IPS-15b (cell line): ENCODE measurements at regions not wholly inside any gene's neighbourhood (a gene's known extent, or its start where the extent isn't known, plus 50 kb on each side); places are given as distances from the start of the nearest gene placed in this dataset.

Source experiments
- H3K27me3 ChIP-seq: one replicate; pipeline ENCODE4 v1.6.1; 2013; ENCODE audit warnings: low read length; ENCODE audit not compliant: control insufficient read depth, insufficient read depth
- H3K36me3 ChIP-seq: one replicate; pipeline ENCODE4 v1.6.1; 2013; ENCODE audit warnings: low read length; ENCODE audit not compliant: control insufficient read depth, insufficient read depth
- H3K4me1 ChIP-seq: one replicate; pipeline ENCODE4 v1.6.1; 2013; ENCODE audit warnings: mild to moderate bottlenecking, low read length; ENCODE audit not compliant: control insufficient read depth, insufficient read depth
- H3K4me3 ChIP-seq: one replicate; pipeline ENCODE4 v1.5.1; 2013; ENCODE audit warnings: low read depth, low read length
- H3K9ac ChIP-seq: one replicate; pipeline ENCODE4 v1.6.1; 2013; ENCODE audit warnings: low read depth, mild to moderate bottlenecking, low read length
- H3K9me3 ChIP-seq: one replicate; pipeline ENCODE4 v1.6.1; 2013; ENCODE audit warnings: mild to moderate bottlenecking, low read length; ENCODE audit not compliant: control insufficient read depth, insufficient read depth

- Histone ChIP-seq H3K9ac (no peak overlapping the region), H3K36me3 (no peaks in the 10 kb centered on the region), H3K27me3 (no peaks in the 10 kb centered on the region), H3K4me3 (no peak overlapping the region), H3K9me3 (no peaks in the 10 kb centered on the region), H3K4me1 (no peaks in the 10 kb centered on the region)
Measured at GRCh38 chr1:55490547-55490946, 275.4 kb upstream of the USP24 start.

- Histone ChIP-seq H3K4me3 (no peak overlapping the region), H3K9ac (no peak overlapping the region), H3K4me1 (no peaks in the 10 kb centered on the region), H3K36me3 (no peaks in the 10 kb centered on the region), H3K9me3 (no peaks in the 10 kb centered on the region), H3K27me3 (no peaks in the 10 kb centered on the region)
Measured at GRCh38 chr1:55484173-55484572, 269.0 kb upstream of the USP24 start.

GRCh38 chr1:55483523-55483922, 268.4 kb upstream of the USP24 start:
- Histone ChIP-seq H3K27me3 (no peaks in the 10 kb centered on the region), H3K4me1 (no peaks in the 10 kb centered on the region), H3K9me3 (no peaks in the 10 kb centered on the region), H3K36me3 (no peaks in the 10 kb centered on the region), H3K9ac (no peak overlapping the region), H3K4me3 (no peak overlapping the region)

DNA sequence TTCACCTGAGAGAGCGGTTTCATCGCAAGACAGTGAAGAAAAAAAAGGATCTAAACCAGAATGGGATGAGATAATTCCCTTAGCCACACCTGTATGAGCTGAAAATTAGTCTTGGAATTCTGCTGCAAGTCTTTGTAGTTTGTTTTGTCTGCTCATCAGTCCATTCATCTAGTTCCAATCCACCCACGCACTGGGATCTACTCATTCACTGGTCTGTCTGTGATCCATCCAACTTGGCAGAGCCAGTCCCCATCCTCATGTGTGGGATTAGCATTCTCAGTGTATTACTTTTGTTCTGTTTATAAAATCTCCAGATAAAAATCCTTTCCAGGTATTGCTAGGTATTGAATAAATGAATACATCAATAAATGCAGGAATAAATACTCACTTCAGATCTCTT, 266.5 kb upstream of the USP24 start:
- no peaks in the 10 kb centered on the region for H3K9me3 ChIP-seq
- no peaks in the 10 kb centered on the region for H3K4me1 ChIP-seq
- no peaks in the 10 kb centered on the region for H3K36me3 ChIP-seq
- H3K9ac ChIP-seq, result no peak overlapping the region
- no peak overlapping the region for H3K4me3 ChIP-seq
- no peaks in the 10 kb centered on the region for H3K27me3 ChIP-seq

DNA sequence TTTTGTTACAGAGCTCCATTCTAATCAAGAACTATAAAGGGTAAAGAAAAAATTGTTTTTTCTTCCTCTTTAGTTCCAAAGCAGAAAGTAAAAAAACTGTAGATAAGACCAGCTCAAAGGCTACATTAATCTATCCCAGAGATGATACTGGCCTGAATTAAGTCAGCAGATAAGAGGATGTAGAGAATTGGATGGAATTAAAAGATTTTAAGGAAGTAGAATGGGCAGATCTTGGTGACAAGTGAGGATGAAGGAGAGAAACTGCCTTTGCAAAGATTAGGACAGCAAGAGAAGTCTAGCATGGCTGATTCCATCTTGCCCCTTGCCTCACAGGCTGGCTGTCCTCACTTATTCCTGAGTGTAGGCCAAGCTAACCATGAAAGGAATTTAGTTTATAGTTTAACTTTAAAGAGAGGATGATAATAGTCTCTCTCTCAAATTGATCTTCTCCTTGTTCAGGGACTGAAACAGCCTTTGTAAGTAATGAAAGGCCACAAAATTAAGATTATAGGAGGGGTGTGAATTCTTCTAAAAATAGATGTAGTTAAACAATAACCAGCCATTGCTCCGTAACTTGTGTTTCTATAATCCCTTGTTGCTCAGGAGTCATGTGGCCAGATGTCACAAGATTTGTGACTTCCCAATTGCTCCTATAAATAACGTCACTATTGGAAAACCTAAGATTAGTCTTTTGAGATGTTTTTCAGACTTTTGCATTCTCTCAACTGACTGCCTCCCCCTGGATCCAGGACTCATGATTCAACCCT, 265.0 kb upstream of the USP24 start:
- H3K4me1 ChIP-seq, result no peaks in the 10 kb centered on the region
- no peak overlapping the region for H3K4me3 ChIP-seq
- H3K9me3 ChIP-seq, result no peaks in the 10 kb centered on the region
- H3K27me3 ChIP-seq, result no peaks in the 10 kb centered on the region
- no peak overlapping the region for H3K9ac ChIP-seq
- H3K36me3 ChIP-seq, result no peaks in the 10 kb centered on the region

GRCh38 chr1:55478742-55479141, 263.6 kb upstream of the USP24 start:
- Histone ChIP-seq H3K36me3 (no peaks in the 10 kb centered on the region), H3K27me3 (no peaks in the 10 kb centered on the region), H3K4me3 (no peak overlapping the region), H3K4me1 (no peaks in the 10 kb centered on the region), H3K9me3 (no peaks in the 10 kb centered on the region), H3K9ac (no peak overlapping the region)

- Histone ChIP-seq H3K36me3 (no peaks in the 10 kb centered on the region), H3K9ac (no peak overlapping the region), H3K27me3 (no peaks in the 10 kb centered on the region), H3K4me1 (no peaks in the 10 kb centered on the region), H3K9me3 (no peaks in the 10 kb centered on the region), H3K4me3 (no peak overlapping the region)
Measured at GRCh38 chr1:55477953-55478352, 262.8 kb upstream of the USP24 start.

DNA sequence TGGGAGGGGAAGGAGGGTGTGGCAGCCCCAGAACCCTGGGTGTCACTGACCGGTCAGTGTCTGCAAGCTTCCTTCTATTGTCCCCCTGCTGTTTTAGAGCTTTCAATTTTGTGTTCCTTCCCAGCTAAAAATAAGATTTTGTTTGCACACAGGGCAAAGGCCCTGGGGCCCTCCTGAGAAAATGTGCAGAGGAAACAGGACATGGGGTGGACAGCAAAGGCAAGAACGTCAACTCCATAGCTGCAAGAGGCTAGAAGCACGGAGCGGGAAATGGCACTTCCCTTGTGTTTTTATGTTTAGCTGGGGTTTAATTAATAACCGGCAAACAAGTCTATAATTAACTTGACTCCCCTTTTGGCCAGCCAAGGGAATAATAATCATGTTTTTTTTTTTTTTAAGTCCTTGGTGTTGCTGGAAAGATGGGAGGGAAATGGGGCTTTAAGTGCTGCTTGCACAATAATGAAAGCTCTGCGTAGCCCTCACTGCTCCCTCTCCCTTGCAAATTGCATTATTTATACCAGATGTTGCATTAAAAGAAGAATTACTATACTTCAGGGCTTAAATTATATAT, 261.4 kb upstream of the USP24 start:
- no peaks in the 10 kb centered on the region for H3K27me3 ChIP-seq
- H3K4me3 ChIP-seq, result no peak overlapping the region
- H3K9me3 ChIP-seq, result no peaks in the 10 kb centered on the region
- H3K9ac ChIP-seq, result no peak overlapping the region
- H3K36me3 ChIP-seq, result no peaks in the 10 kb centered on the region
- no peaks in the 10 kb centered on the region for H3K4me1 ChIP-seq

- Histone ChIP-seq H3K9me3 (no peaks in the 10 kb centered on the region), H3K9ac (no peak overlapping the region), H3K36me3 (no peaks in the 10 kb centered on the region), H3K4me3 (no peak overlapping the region), H3K4me1 (no peaks in the 10 kb centered on the region), H3K27me3 (no peaks in the 10 kb centered on the region)
Measured at GRCh38 chr1:55474168-55474786, 259.1 kb upstream of the USP24 start.

GRCh38 chr1:55473661-55474060, 258.5 kb upstream of the USP24 start:
- H3K36me3 ChIP-seq, result no peaks in the 10 kb centered on the region
- H3K4me1 ChIP-seq, result no peaks in the 10 kb centered on the region
- no peaks in the 10 kb centered on the region for H3K27me3 ChIP-seq
- no peak overlapping the region for H3K9ac ChIP-seq
- no peak overlapping the region for H3K4me3 ChIP-seq
- no peaks in the 10 kb centered on the region for H3K9me3 ChIP-seq

GRCh38 chr1:55472784-55473183, 257.6 kb upstream of the USP24 start:
- no peaks in the 10 kb centered on the region for H3K36me3 ChIP-seq
- no peak overlapping the region for H3K4me3 ChIP-seq
- H3K9ac ChIP-seq, result no peak overlapping the region
- no peaks in the 10 kb centered on the region for H3K4me1 ChIP-seq
- H3K27me3 ChIP-seq, result no peaks in the 10 kb centered on the region
- H3K9me3 ChIP-seq, result no peaks in the 10 kb centered on the region

DNA sequence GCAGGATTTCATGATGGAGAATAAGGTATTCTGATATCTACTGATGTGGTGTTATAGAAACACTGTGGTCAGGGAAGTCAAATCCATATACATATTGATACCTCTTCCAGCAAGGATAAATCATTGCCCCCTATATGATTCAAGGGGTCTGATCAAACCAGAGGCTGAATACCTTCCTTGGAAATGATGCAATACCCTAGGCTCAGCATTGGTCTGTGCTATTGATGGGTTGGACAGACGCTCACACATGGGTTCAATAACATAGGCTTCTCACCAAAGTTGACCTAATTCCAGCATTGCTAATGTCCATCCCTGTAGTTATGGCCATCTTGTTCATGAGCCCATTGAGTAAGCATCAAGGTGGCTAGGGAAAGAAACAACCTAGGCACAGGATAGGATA, 257.0 kb upstream of the USP24 start:
- H3K36me3 ChIP-seq, result no peaks in the 10 kb centered on the region
- H3K9me3 ChIP-seq, result no peaks in the 10 kb centered on the region
- no peaks in the 10 kb centered on the region for H3K4me1 ChIP-seq
- no peak overlapping the region for H3K9ac ChIP-seq
- no peak overlapping the region for H3K4me3 ChIP-seq
- H3K27me3 ChIP-seq, result no peaks in the 10 kb centered on the region
